ENCODE measurements at regions not wholly inside any gene's neighbourhood (a gene's known extent, or its start where the extent isn't known, plus 50 kb on each side); places are given as distances from the start of the nearest gene placed in this dataset.

- TF ChIP-seq CTCF (IDR thresholded peaks at IDR 0.05; ENCODE audit: low read depth, low read length, missing input control) = no peak
These were observed 406.3 kb upstream of the CHRM3 start (continued) for GRCh38 chr1:238980053-238980452.

- no peak overlapping the region for H3K27ac ChIP-seq (ENCODE audit: low read depth in 1 of 2, low read length in 2 of 2)
- no peak for TF ChIP-seq ATF3 (IDR thresholded peaks at IDR 0.05)
- no peak for TF ChIP-seq RXRA (IDR thresholded peaks at IDR 0.05)
- H3K27me3 ChIP-seq (ENCODE audit: control insufficient read depth in 4 of 4, insufficient read depth in 4 of 4, low read length in 3 of 4) = peaks cover 0 to 6% (median 0%) of the 10 kb centered on the region in 4 donors
- no peak overlapping the region for H3K9ac ChIP-seq (ENCODE audit: low read depth in 1 of 2, low read length in 2 of 2)
- H3K9me3 ChIP-seq (ENCODE audit: control insufficient read depth in 4 of 4, low read length in 3 of 4) = no peaks in the 10 kb centered on the region
- peaks cover 0 to 5% (median 2%) of the 10 kb centered on the region in 4 donors for H3K4me1 ChIP-seq (ENCODE audit: control insufficient read depth in 4 of 4, insufficient read depth in 4 of 4, low read length in 3 of 4)
- H3K36me3 ChIP-seq (ENCODE audit: control insufficient read depth in 4 of 4, insufficient read depth in 3 of 4, low read depth in 1 of 4, low read length in 3 of 4) = no peaks in the 10 kb centered on the region
- no peak for DNase-seq (ENCODE audit: low spot score)
- WGBS = 71% methylated on average over 5 of the region's 5 CpGs
- H3K4me3 ChIP-seq (ENCODE audit: low read depth in 1 of 3, low read length in 3 of 3) = no peak overlapping the region
These were observed 421.7 kb upstream of the CHRM3 start for GRCh38 chr1:238964631-238965030.

- peaks cover 0 to 5% (median 2%) of the 10 kb centered on the region in 4 donors for H3K4me1 ChIP-seq (ENCODE audit: control insufficient read depth in 4 of 4, insufficient read depth in 4 of 4, low read length in 3 of 4)
- H3K4me3 ChIP-seq (ENCODE audit: low read depth in 1 of 3, low read length in 3 of 3) = no peak overlapping the region
- H3K9me3 ChIP-seq (ENCODE audit: control insufficient read depth in 4 of 4, low read length in 3 of 4) = no peaks in the 10 kb centered on the region
- no peaks in the 10 kb centered on the region for H3K36me3 ChIP-seq (ENCODE audit: control insufficient read depth in 4 of 4, insufficient read depth in 3 of 4, low read depth in 1 of 4, low read length in 3 of 4)
- DNase-seq (ENCODE audit: low spot score) = no peak
- WGBS = 84% methylated on average over 8 of the region's 8 CpGs
- no peak overlapping the region for H3K9ac ChIP-seq (ENCODE audit: low read depth in 1 of 2, low read length in 2 of 2)
- peaks cover 0 to 6% (median 0%) of the 10 kb centered on the region in 4 donors for H3K27me3 ChIP-seq (ENCODE audit: control insufficient read depth in 4 of 4, insufficient read depth in 4 of 4, low read length in 3 of 4)
- H3K27ac ChIP-seq (ENCODE audit: low read depth in 1 of 2, low read length in 2 of 2) = no peak overlapping the region
- no peak for TF ChIP-seq EGR1 (IDR thresholded peaks at IDR 0.05; ENCODE audit: low read depth in 2 of 2)
- no peak for TF ChIP-seq SP1 (IDR thresholded peaks at IDR 0.05)
- TF ChIP-seq TAF1 (conservative IDR thresholded peaks at IDR 0.05) = no peak
- no peak for TF ChIP-seq REST (IDR thresholded peaks at IDR 0.05)
- no peak for TF ChIP-seq GABPA (IDR thresholded peaks at IDR 0.05 in 1 of 2, conservative IDR thresholded peaks at IDR 0.05 in 1 of 2)
- no peak for TF ChIP-seq FOXA2 (IDR thresholded peaks at IDR 0.05)
- TF ChIP-seq NR2F2 (IDR thresholded peaks at IDR 0.05) = no peak
- TF ChIP-seq YY1 (IDR thresholded peaks at IDR 0.05) = no peak
- TF ChIP-seq JUND (IDR thresholded peaks at IDR 0.05) = no peak
- TF ChIP-seq ZBTB33 (IDR thresholded peaks at IDR 0.05) = no peak
- no peak for TF ChIP-seq HNF4A (conservative IDR thresholded peaks at IDR 0.05)
- no peak for TF ChIP-seq ATF3 (IDR thresholded peaks at IDR 0.05)
- no peak for TF ChIP-seq RAD21 (IDR thresholded peaks at IDR 0.05)
- TF ChIP-seq RXRA (IDR thresholded peaks at IDR 0.05) = no peak
- no peak for TF ChIP-seq MAX (IDR thresholded peaks at IDR 0.05)
- TF ChIP-seq CTCF (IDR thresholded peaks at IDR 0.05; ENCODE audit: low read depth, low read length, missing input control) = no peak
- TF ChIP-seq FOXA1 (IDR thresholded peaks at IDR 0.05) = no peak
- no peak for TF ChIP-seq HNF4G (IDR thresholded peaks at IDR 0.05)
These were observed 423.4 kb upstream of the CHRM3 start for GRCh38 chr1:238962941-238963340.
